PFSK-1 (cell line): ENCODE measurements at regions not wholly inside any gene's neighbourhood (a gene's known extent, or its start where the extent isn't known, plus 50 kb on each side); places are given as distances from the start of the nearest gene placed in this dataset.

Experiments
- FOXP2 ChIP-seq: optimal IDR thresholded peaks from 2 replicates; pipeline ENCODE3; 2011; ENCODE audit warnings: borderline replicate concordance, control low read depth, inconsistent platforms; ENCODE audit not compliant: insufficient read depth; ENCODE audit errors: extremely low read length, extremely low read depth
- POLR2AphosphoS5 ChIP-seq: IDR thresholded peaks from 2 replicates; pipeline ENCODE4 v1.6.1; 2012; ENCODE audit warnings: low read depth, mild to moderate bottlenecking, control low read depth, low read length, moderate library complexity
- SIN3A ChIP-seq: IDR thresholded peaks from 2 replicates; pipeline ENCODE4 v1.6.1; 2012; ENCODE audit warnings: mild to moderate bottlenecking, low read length, moderate library complexity, borderline replicate concordance; ENCODE audit not compliant: insufficient read depth
- TAF1 ChIP-seq: IDR thresholded peaks from 2 replicates; pipeline ENCODE4 v1.6.1; 2012; ENCODE audit warnings: low read length, control low read depth, borderline replicate concordance; ENCODE audit not compliant: insufficient read depth
- TF ChIP-seq, protein P1 (sequence below), 2 experiments: IDR thresholded peaks; 2 replicates each; pipeline versions ENCODE4 v1.6.1 to v1.8.0; 2011 to 2012; ENCODE audit warnings: low read depth in 2 of 2, low read length in 2 of 2, control low read depth in 1 of 2, inconsistent platforms in 1 of 2, mild to moderate bottlenecking in 1 of 2, moderate library complexity in 1 of 2; ENCODE audit not compliant: insufficient read depth in 1 of 2

DNA sequence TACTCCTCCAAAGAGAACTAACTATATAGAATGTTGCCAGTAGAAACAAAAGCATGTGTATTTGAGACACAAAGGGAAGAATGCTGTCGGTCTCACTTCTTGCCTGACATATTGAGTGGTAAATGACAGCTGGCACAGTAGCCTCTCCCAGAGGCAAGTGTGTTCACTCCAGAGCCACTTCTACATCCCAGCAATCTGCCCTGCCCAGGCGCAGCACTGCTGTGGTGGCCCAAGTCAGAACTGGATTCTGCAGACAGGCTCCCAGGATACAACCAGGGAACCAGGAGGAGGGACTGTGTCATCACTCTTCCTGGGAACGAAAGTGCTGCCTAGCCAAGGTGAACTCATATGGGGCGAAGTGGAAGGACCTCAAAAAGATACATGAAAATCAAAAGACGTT lies 103.2 kb upstream of the ARMC2 start:
- TF ChIP-seq POLR2AphosphoS5 (no peak), TAF1 (no peak), SIN3A (no peak), FOXP2 (no peak)
- TF ChIP-seq, protein P1, sequence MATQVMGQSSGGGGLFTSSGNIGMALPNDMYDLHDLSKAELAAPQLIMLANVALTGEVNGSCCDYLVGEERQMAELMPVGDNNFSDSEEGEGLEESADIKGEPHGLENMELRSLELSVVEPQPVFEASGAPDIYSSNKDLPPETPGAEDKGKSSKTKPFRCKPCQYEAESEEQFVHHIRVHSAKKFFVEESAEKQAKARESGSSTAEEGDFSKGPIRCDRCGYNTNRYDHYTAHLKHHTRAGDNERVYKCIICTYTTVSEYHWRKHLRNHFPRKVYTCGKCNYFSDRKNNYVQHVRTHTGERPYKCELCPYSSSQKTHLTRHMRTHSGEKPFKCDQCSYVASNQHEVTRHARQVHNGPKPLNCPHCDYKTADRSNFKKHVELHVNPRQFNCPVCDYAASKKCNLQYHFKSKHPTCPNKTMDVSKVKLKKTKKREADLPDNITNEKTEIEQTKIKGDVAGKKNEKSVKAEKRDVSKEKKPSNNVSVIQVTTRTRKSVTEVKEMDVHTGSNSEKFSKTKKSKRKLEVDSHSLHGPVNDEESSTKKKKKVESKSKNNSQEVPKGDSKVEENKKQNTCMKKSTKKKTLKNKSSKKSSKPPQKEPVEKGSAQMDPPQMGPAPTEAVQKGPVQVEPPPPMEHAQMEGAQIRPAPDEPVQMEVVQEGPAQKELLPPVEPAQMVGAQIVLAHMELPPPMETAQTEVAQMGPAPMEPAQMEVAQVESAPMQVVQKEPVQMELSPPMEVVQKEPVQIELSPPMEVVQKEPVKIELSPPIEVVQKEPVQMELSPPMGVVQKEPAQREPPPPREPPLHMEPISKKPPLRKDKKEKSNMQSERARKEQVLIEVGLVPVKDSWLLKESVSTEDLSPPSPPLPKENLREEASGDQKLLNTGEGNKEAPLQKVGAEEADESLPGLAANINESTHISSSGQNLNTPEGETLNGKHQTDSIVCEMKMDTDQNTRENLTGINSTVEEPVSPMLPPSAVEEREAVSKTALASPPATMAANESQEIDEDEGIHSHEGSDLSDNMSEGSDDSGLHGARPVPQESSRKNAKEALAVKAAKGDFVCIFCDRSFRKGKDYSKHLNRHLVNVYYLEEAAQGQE (IDR thresholded peaks at IDR 0.05; ENCODE audit: insufficient read depth in 1 of 2, low read depth in 2 of 2, low read length in 2 of 2): no peak
